B cell (primary cell): ENCODE measurements at regions not wholly inside any gene's neighbourhood (a gene's known extent, or its start where the extent isn't known, plus 50 kb on each side); places are given as distances from the start of the nearest gene placed in this dataset.

Source experiments
- EZH2 ChIP-seq: IDR thresholded peaks from 2 replicates; pipeline ENCODE4 v1.6.1; 2012; ENCODE audit warnings: borderline replicate concordance, low read depth, mild to moderate bottlenecking, moderate library complexity, low read length; ENCODE audit not compliant: insufficient read depth, poor library complexity, severe bottlenecking
- TF ChIP-seq, protein P1 (sequence below): fragments of 200-600 bp; IDR thresholded peaks from one replicate; pipeline ENCODE4 v1.8.0; 2022; ENCODE audit warnings: antibody characterized with exemption, mild to moderate bottlenecking

- TF ChIP-seq, protein P1, sequence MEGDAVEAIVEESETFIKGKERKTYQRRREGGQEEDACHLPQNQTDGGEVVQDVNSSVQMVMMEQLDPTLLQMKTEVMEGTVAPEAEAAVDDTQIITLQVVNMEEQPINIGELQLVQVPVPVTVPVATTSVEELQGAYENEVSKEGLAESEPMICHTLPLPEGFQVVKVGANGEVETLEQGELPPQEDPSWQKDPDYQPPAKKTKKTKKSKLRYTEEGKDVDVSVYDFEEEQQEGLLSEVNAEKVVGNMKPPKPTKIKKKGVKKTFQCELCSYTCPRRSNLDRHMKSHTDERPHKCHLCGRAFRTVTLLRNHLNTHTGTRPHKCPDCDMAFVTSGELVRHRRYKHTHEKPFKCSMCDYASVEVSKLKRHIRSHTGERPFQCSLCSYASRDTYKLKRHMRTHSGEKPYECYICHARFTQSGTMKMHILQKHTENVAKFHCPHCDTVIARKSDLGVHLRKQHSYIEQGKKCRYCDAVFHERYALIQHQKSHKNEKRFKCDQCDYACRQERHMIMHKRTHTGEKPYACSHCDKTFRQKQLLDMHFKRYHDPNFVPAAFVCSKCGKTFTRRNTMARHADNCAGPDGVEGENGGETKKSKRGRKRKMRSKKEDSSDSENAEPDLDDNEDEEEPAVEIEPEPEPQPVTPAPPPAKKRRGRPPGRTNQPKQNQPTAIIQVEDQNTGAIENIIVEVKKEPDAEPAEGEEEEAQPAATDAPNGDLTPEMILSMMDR, result no peak
- TF ChIP-seq EZH2, result no peak
Observed at GRCh38 chr20:61173267-61173666, 78.8 kb upstream of the CDH4 start.
